PC-3 (cell line): ENCODE measurements at regions not wholly inside any gene's neighbourhood (a gene's known extent, or its start where the extent isn't known, plus 50 kb on each side); places are given as distances from the start of the nearest gene placed in this dataset.
A peak's percentile ranks its signal among the peaks of the same experiment; 100 is the strongest.

Experiments used
- ATAC-seq: fragments of 200-7000 bp; cut with Tn5 transposase; 2 replicates; pipeline ENCODE4 v1.9.1; 2020; ENCODE audit warnings: mild to moderate bottlenecking, moderate library complexity
- BruUV-seq: library from RNA; stranded (reverse); fragments of 400-500 nt; replicated peaks from 2 replicates; lab custom pipeline; 2021; lab: Mats Ljungman, UMichigan
- CTCF ChIA-PET: fragments of 300-600 bp; sonication (Branson Sonifier 250); formaldehyde crosslinking; loops from one replicate; lab custom pipeline; 2022; ENCODE audit warnings: antibody characterized with exemption; lab: Charles Lee
- POLR2A ChIA-PET: fragments of 300-600 bp; sonication (Branson Sonifier 250); formaldehyde crosslinking; loops from one replicate; lab custom pipeline; 2022; ENCODE audit warnings: antibody characterized with exemption; ENCODE audit not compliant: unreplicated experiment; lab: Charles Lee
- DNase-seq: peaks from one replicate; pipeline ENCODE4 v3.0.0-alpha.2; 2015
- H2AFZ ChIP-seq: fragments of 300-600 bp; sonication (generic); 2 replicates; pipeline ENCODE4 v1.6.0; 2016; ENCODE audit warnings: antibody characterized with exemption, low read length
- H3F3A ChIP-seq: fragments of 300-600 bp; sonication (generic); one replicate; pipeline ENCODE4 v1.6.0; 2017; ENCODE audit warnings: antibody characterized with exemption, low read length, control low read depth, mild to moderate bottlenecking; ENCODE audit not compliant: unreplicated experiment
- H3K27ac ChIP-seq: fragments of 300-600 bp; sonication (generic); 2 replicates; pipeline ENCODE4 v1.5.1; 2016; ENCODE audit warnings: mild to moderate bottlenecking, low read length
- H3K27me3 ChIP-seq: fragments of 300-600 bp; sonication (generic); 2 replicates; pipeline ENCODE4 v1.6.1; 2016; ENCODE audit warnings: low read length, mixed read lengths
- H3K36me3 ChIP-seq: fragments of 300-600 bp; sonication (generic); 2 replicates; pipeline ENCODE4 v1.6.1; 2016; ENCODE audit warnings: low read depth, mixed run types, low read length, mixed read lengths
- H3K4me1 ChIP-seq: fragments of 300-600 bp; sonication (generic); 2 replicates; pipeline ENCODE4 v1.5.1; 2016; ENCODE audit warnings: low read length; ENCODE audit not compliant: insufficient read depth
- H3K4me2 ChIP-seq: fragments of 300-600 bp; sonication (generic); 2 replicates; pipeline ENCODE4 v1.6.0; 2016; ENCODE audit warnings: low read length
- H3K4me3 ChIP-seq: fragments of 300-600 bp; sonication (generic); 2 replicates; pipeline ENCODE4 v1.5.1; 2016; ENCODE audit warnings: mild to moderate bottlenecking, low read length, mixed read lengths
- H3K79me2 ChIP-seq: fragments of 300-600 bp; sonication (generic); 2 replicates; pipeline ENCODE4 v1.6.1; 2017; ENCODE audit warnings: low read length, mixed read lengths
- H3K9ac ChIP-seq: fragments of 300-600 bp; sonication (generic); 2 replicates; pipeline ENCODE4 v1.6.0; 2016; ENCODE audit warnings: mild to moderate bottlenecking, low read length
- H3K9me2 ChIP-seq: fragments of 300-600 bp; sonication (generic); replicated peaks from 2 replicates; pipeline ENCODE4 v1.6.1; 2016; ENCODE audit warnings: mixed run types, low read length, mixed read lengths
- H3K9me3 ChIP-seq: fragments of 300-600 bp; sonication (generic); 2 replicates; pipeline ENCODE4 v1.6.1; 2016; ENCODE audit warnings: low read length, mixed read lengths
- H4K20me1 ChIP-seq: fragments of 300-600 bp; sonication (generic); 2 replicates; pipeline ENCODE4 v1.6.1; 2016; ENCODE audit warnings: low read length, mixed read lengths
- EZH2 ChIP-seq: fragments of 300-600 bp; sonication (generic); IDR thresholded peaks from one replicate; pipeline ENCODE4 v1.6.1; 2017; ENCODE audit warnings: antibody characterized with exemption, mild to moderate bottlenecking, low read length; ENCODE audit not compliant: unreplicated experiment
- EZH2phosphoT487 ChIP-seq: fragments of 300-600 bp; sonication (generic); IDR thresholded peaks from 2 replicates; pipeline ENCODE4 v1.6.1; 2018; ENCODE audit warnings: mild to moderate bottlenecking, antibody characterized with exemption, low read length, borderline replicate concordance
- intact Hi-C: fragments of 100-400 bp; cut with micrococcal nuclease; formaldehyde crosslinking; loops from 2 replicates; pipeline ENCODE4 v1.9.0; 2023
- TF ChIP-seq, protein P1 (sequence below): fragments of 300-600 bp; sonication (generic); conservative IDR thresholded peaks from 2 replicates; pipeline ENCODE4 v1.5.1; 2017; ENCODE audit warnings: antibody characterized with exemption, low read depth, mild to moderate bottlenecking, low read length

DNA sequence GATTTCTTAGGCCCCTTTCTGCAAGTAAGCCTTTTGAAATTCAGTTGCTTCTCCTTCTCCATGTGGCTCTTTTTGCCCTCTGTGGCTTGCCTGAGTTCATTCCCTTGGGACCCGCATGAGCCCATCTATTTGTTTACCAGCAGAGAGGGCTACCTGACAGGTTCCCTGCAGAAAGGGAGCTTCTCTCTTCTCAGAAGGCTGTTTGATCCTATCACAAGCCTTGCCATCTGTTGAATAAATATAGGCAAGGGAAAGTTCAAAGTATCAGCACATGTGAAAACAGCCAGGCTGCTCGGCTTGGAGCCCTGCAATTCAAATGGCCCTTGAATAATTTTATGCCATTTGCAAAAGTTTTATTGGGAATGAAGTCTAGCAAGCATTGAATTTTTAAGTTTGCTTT lies 720.2 kb upstream of the FZD8 start:
- ChIA-PET POLR2A (no interaction called here), CTCF (no interaction called here)
- intact Hi-C loops = no loop called here
- Histone ChIP-seq H3K4me1 (no peaks in the 10 kb centered on the region), H3K9ac (no peak overlapping the region), H3K9me3 (no peaks in the 10 kb centered on the region), H3K27ac (no peak overlapping the region), H2AFZ (0 out of 2 replicates have a peak overlapping the region, but pooled peaks have one; percentile 1), H3F3A (no peaks in the 10 kb centered on the region), H4K20me1 (no peaks in the 10 kb centered on the region), H3K9me2 (no peaks in the 10 kb centered on the region), H3K27me3 (no peaks in the 10 kb centered on the region), H3K36me3 (no peaks in the 10 kb centered on the region), H3K79me2 (no peaks in the 10 kb centered on the region), H3K4me3 (no peak overlapping the region), H3K4me2 (no peak overlapping the region)
- BruUV-seq = no TSS peak
- no peak for TF ChIP-seq EZH2phosphoT487
- ATAC-seq = no peak
- no peak for DNase-seq

DNA sequence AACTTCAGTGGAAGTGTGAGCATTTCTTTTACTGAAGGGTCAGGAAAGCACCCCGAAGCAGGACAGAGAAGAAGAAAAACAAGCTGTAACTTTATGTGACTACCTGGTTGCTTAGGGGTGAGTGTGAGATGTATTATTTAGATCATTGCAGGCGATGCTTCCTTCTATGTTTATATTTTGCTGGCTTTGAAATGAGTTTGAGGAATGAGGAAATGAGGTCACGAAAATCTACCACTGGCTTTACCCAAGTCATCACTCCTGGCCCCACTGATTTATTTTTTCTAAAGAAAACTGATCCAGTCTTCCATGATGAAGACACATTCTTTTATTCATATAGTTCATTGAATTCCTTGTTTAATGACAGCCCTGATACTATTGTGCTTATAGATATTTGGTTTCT lies 716.6 kb upstream of the FZD8 start:
- no peak overlapping the region for H3K27ac ChIP-seq
- POLR2A ChIA-PET = interaction anchor here (0.6 kb wide), 1 partner anchor 63 kb away, joined by 3 read pairs; no protein-coding TSS in a partner anchor
- intact Hi-C loops = no loop called here
- H4K20me1 ChIP-seq = no peaks in the 10 kb centered on the region
- DNase-seq (no peak), ATAC-seq (no peak)
- H3K27me3 ChIP-seq = no peaks in the 10 kb centered on the region
- no peaks in the 10 kb centered on the region for H3F3A ChIP-seq
- H3K9me2 ChIP-seq = 0 out of 2 replicates have a peak, but pooled peaks cover 4% of the 10 kb centered on the region
- CTCF ChIA-PET = no interaction called here
- H3K9ac ChIP-seq = no peak overlapping the region
- H3K79me2 ChIP-seq = no peaks in the 10 kb centered on the region
- H3K9me3 ChIP-seq = no peaks in the 10 kb centered on the region
- no peaks in the 10 kb centered on the region for H3K4me1 ChIP-seq
- no peak overlapping the region for H3K4me2 ChIP-seq
- no peak for TF ChIP-seq EZH2
- TF ChIP-seq, protein P1, sequence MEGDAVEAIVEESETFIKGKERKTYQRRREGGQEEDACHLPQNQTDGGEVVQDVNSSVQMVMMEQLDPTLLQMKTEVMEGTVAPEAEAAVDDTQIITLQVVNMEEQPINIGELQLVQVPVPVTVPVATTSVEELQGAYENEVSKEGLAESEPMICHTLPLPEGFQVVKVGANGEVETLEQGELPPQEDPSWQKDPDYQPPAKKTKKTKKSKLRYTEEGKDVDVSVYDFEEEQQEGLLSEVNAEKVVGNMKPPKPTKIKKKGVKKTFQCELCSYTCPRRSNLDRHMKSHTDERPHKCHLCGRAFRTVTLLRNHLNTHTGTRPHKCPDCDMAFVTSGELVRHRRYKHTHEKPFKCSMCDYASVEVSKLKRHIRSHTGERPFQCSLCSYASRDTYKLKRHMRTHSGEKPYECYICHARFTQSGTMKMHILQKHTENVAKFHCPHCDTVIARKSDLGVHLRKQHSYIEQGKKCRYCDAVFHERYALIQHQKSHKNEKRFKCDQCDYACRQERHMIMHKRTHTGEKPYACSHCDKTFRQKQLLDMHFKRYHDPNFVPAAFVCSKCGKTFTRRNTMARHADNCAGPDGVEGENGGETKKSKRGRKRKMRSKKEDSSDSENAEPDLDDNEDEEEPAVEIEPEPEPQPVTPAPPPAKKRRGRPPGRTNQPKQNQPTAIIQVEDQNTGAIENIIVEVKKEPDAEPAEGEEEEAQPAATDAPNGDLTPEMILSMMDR = no peak
- no peak for TF ChIP-seq EZH2phosphoT487
- BruUV-seq = no TSS peak
- no peak overlapping the region for H2AFZ ChIP-seq
- H3K4me3 ChIP-seq = no peak overlapping the region
- H3K36me3 ChIP-seq = no peaks in the 10 kb centered on the region

DNA sequence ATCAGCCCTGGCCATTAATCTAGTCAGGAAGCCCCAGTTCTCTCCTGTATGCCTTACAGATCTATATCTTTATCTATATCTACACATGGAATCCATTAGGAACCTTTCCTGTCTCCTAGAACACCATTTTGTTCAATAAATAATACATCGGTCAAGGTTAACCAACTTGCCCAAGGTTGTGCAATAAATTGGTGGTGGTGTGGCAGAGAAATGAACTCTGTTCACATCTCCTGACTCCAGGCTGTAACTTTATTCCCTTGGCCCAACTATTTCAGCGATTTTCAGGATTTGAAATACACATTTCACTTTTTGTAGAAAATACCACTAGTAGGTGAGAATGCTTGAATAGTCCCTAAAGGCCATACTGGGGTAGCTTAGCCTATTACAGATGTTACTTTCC lies 712.5 kb upstream of the FZD8 start:
- no peak overlapping the region for H3K9ac ChIP-seq
- H3K4me1 ChIP-seq = no peaks in the 10 kb centered on the region
- no peak overlapping the region for H3K27ac ChIP-seq
- no peak for ATAC-seq
- no TSS peak for BruUV-seq
- H3K36me3 ChIP-seq = no peaks in the 10 kb centered on the region
- H3F3A ChIP-seq = no peaks in the 10 kb centered on the region
- H2AFZ ChIP-seq = no peak overlapping the region
- no peaks in the 10 kb centered on the region for H4K20me1 ChIP-seq
- TF ChIP-seq, protein P1 = no peak
- no peak for TF ChIP-seq EZH2
- TF ChIP-seq EZH2phosphoT487 = no peak
- ChIA-PET CTCF (no interaction called here), POLR2A (no interaction called here)
- no peak overlapping the region for H3K4me2 ChIP-seq
- no peaks in the 10 kb centered on the region for H3K79me2 ChIP-seq
- no peak overlapping the region for H3K4me3 ChIP-seq
- intact Hi-C loops = no loop called here
- no peak for DNase-seq
- no peaks in the 10 kb centered on the region for H3K9me3 ChIP-seq
- no peaks in the 10 kb centered on the region for H3K27me3 ChIP-seq
- 0 out of 2 replicates have a peak, but pooled peaks cover 4% of the 10 kb centered on the region for H3K9me2 ChIP-seq
